ENCODE measurements at regions not wholly inside any gene's neighbourhood (a gene's known extent, or its start where the extent isn't known, plus 50 kb on each side); places are given as distances from the start of the nearest gene placed in this dataset.

DNA sequence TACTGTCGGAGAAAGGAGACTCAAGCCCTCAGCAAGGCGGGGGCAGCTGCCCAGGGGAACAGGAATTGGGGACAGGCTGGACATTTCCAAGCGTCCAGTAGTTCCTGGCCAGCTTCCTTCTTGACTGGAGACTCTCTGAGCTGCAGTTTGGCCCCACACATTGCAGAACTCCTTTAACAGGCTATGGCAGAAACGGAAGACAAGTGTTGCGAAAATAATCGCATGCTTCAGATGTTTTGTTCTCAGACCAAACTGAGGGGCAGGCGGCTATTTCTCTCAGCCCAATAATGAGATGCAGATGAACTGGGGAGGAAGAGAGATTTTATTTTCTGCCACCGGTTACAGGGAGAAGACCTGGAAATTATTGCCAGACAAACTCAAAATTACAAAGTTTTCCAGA, 88.0 kb upstream of the PFKP start (continued):
- TF ChIP-seq, protein P1, sequence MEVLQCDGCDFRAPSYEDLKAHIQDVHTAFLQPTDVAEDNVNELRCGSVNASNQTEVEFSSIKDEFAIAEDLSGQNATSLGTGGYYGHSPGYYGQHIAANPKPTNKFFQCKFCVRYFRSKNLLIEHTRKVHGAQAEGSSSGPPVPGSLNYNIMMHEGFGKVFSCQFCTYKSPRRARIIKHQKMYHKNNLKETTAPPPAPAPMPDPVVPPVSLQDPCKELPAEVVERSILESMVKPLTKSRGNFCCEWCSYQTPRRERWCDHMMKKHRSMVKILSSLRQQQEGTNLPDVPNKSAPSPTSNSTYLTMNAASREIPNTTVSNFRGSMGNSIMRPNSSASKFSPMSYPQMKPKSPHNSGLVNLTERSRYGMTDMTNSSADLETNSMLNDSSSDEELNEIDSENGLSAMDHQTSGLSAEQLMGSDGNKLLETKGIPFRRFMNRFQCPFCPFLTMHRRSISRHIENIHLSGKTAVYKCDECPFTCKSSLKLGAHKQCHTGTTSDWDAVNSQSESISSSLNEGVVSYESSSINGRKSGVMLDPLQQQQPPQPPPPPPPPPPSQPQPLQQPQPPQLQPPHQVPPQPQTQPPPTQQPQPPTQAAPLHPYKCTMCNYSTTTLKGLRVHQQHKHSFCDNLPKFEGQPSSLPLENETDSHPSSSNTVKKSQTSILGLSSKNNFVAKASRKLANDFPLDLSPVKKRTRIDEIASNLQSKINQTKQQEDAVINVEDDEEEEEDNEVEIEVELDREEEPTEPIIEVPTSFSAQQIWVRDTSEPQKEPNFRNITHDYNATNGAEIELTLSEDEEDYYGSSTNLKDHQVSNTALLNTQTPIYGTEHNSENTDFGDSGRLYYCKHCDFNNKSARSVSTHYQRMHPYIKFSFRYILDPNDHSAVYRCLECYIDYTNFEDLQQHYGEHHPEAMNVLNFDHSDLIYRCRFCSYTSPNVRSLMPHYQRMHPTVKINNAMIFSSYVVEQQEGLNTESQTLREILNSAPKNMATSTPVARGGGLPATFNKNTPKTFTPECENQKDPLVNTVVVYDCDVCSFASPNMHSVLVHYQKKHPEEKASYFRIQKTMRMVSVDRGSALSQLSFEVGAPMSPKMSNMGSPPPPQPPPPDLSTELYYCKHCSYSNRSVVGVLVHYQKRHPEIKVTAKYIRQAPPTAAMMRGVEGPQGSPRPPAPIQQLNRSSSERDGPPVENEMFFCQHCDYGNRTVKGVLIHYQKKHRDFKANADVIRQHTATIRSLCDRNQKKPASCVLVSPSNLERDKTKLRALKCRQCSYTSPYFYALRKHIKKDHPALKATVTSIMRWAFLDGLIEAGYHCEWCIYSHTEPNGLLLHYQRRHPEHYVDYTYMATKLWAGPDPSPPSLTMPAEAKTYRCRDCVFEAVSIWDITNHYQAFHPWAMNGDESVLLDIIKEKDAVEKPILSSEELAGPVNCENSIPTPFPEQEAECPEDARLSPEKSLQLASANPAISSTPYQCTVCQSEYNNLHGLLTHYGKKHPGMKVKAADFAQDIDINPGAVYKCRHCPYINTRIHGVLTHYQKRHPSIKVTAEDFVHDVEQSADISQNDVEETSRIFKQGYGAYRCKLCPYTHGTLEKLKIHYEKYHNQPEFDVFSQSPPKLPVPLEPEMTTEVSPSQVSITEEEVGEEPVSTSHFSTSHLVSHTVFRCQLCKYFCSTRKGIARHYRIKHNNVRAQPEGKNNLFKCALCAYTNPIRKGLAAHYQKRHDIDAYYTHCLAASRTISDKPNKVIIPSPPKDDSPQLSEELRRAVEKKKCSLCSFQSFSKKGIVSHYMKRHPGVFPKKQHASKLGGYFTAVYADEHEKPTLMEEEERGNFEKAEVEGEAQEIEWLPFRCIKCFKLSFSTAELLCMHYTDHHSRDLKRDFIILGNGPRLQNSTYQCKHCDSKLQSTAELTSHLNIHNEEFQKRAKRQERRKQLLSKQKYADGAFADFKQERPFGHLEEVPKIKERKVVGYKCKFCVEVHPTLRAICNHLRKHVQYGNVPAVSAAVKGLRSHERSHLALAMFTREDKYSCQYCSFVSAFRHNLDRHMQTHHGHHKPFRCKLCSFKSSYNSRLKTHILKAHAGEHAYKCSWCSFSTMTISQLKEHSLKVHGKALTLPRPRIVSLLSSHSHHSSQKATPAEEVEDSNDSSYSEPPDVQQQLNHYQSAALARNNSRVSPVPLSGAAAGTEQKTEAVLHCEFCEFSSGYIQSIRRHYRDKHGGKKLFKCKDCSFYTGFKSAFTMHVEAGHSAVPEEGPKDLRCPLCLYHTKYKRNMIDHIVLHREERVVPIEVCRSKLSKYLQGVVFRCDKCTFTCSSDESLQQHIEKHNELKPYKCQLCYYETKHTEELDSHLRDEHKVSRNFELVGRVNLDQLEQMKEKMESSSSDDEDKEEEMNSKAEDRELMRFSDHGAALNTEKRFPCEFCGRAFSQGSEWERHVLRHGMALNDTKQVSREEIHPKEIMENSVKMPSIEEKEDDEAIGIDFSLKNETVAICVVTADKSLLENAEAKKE (CRISPR knock-in tag; IDR thresholded peaks at IDR 0.05): no peak
- TF ChIP-seq STAT1 (IDR thresholded peaks at IDR 0.05; ENCODE audit: unreplicated experiment): no peak
- TF ChIP-seq POLR2AphosphoS5 (IDR thresholded peaks at IDR 0.05; ENCODE audit: low read depth): no peak
- no peak for TF ChIP-seq REST (IDR thresholded peaks at IDR 0.05; ENCODE audit: unreplicated experiment)
- TF ChIP-seq CREB1 (CRISPR knock-in tag; IDR thresholded peaks at IDR 0.05; ENCODE audit: low read depth): no peak
- no peak for TF ChIP-seq ZNF114 (CRISPR knock-in tag; IDR thresholded peaks at IDR 0.05)
